GM19238 (cell line): ENCODE measurements at regions not wholly inside any gene's neighbourhood (a gene's known extent, or its start where the extent isn't known, plus 50 kb on each side); places are given as distances from the start of the nearest gene placed in this dataset.
"Not testable (repeated sequence)": the region's sequence is repeated elsewhere in the genome, so short reads cannot be mapped to it uniquely, and the experiment has no call there.

ENCODE experiments used
- DNase-seq: peaks from one replicate; pipeline ENCODE4 v3.0.0; 2011; ENCODE audit warnings: low spot score; ENCODE audit not compliant: insufficient read length

- no peak for DNase-seq
Measured at GRCh38 chr13:90623318-90624011, 724.0 kb upstream of the MIR17HG start.

GRCh38 chr13:90627813-90628212 lies 719.7 kb upstream of the MIR17HG start:
- no peak for DNase-seq

GRCh38 chr13:90628471-90628870 lies 719.0 kb upstream of the MIR17HG start:
- DNase-seq, result no peak

- no peak for DNase-seq
Measured at GRCh38 chr13:90630716-90631115, 716.8 kb upstream of the MIR17HG start.

GRCh38 chr13:90632184-90632583 lies 715.3 kb upstream of the MIR17HG start:
- DNase-seq, result no peak

- no peak for DNase-seq
Measured at GRCh38 chr13:90633849-90634248, 713.6 kb upstream of the MIR17HG start.

- no peak for DNase-seq
Measured at GRCh38 chr13:90640976-90641375, 706.5 kb upstream of the MIR17HG start.

- no peak for DNase-seq
Measured at GRCh38 chr13:90641884-90642283, 705.6 kb upstream of the MIR17HG start.

GRCh38 chr13:90645582-90645981 lies 701.9 kb upstream of the MIR17HG start:
- DNase-seq, result no peak

GRCh38 chr13:90648497-90648896 lies 699.0 kb upstream of the MIR17HG start:
- no peak for DNase-seq

GRCh38 chr13:90652036-90652435 lies 695.5 kb upstream of the MIR17HG start:
- DNase-seq, result no peak

GRCh38 chr13:90654970-90655369 lies 692.5 kb upstream of the MIR17HG start:
- DNase-seq, result no peak

- DNase-seq, result not testable (repeated sequence)
Measured at GRCh38 chr13:90664200-90664599, 683.3 kb upstream of the MIR17HG start.

GRCh38 chr13:90673746-90674145 lies 673.7 kb upstream of the MIR17HG start:
- no peak for DNase-seq

GRCh38 chr13:90675129-90675528 lies 672.4 kb upstream of the MIR17HG start:
- no peak for DNase-seq

GRCh38 chr13:90680826-90681225 lies 666.7 kb upstream of the MIR17HG start:
- no peak for DNase-seq

- DNase-seq, result no peak
Measured at GRCh38 chr13:90683711-90684131, 663.8 kb upstream of the MIR17HG start.

- no peak for DNase-seq
Measured at GRCh38 chr13:90686442-90686841, 661.0 kb upstream of the MIR17HG start.

GRCh38 chr13:90689111-90689510 lies 658.4 kb upstream of the MIR17HG start:
- no peak for DNase-seq

GRCh38 chr13:90690458-90691080 lies 656.9 kb upstream of the MIR17HG start:
- no peak for DNase-seq

- DNase-seq, result no peak
Measured at GRCh38 chr13:90696254-90696653, 651.2 kb upstream of the MIR17HG start.

GRCh38 chr13:90696656-90697055 lies 650.8 kb upstream of the MIR17HG start:
- DNase-seq, result no peak

- no peak for DNase-seq
Measured at GRCh38 chr13:90700340-90700739, 647.1 kb upstream of the MIR17HG start.
